NCI-H460 (cell line): ENCODE measurements at regions not wholly inside any gene's neighbourhood (a gene's known extent, or its start where the extent isn't known, plus 50 kb on each side); places are given as distances from the start of the nearest gene placed in this dataset.
"Not testable (repeated sequence)": the region's sequence is repeated elsewhere in the genome, so short reads cannot be mapped to it uniquely, and the experiment has no call there.

Source experiments
- DNase-seq: peaks from one replicate; pipeline ENCODE4 v3.0.0-alpha.2; 2016; ENCODE audit warnings: low read depth; ENCODE audit errors: extremely low read depth

GRCh38 chr1:60952612-60953111, 129.7 kb upstream of the NFIA start:
- no peak for DNase-seq

- DNase-seq: no peak
These were observed 131.9 kb upstream of the NFIA start for GRCh38 chr1:60950224-60951063.

GRCh38 chr1:60949826-60950197, 132.5 kb upstream of the NFIA start:
- no peak for DNase-seq

- no peak for DNase-seq
These were observed 133.1 kb upstream of the NFIA start for GRCh38 chr1:60949154-60949825.

GRCh38 chr1:60948486-60948885, 133.9 kb upstream of the NFIA start:
- DNase-seq: no peak

GRCh38 chr1:60947367-60947766, 135.0 kb upstream of the NFIA start:
- no peak for DNase-seq

- DNase-seq: no peak
These were observed 139.3 kb upstream of the NFIA start for GRCh38 chr1:60942896-60943638.

- DNase-seq: no peak
These were observed 140.1 kb upstream of the NFIA start for GRCh38 chr1:60942291-60942690.

GRCh38 chr1:60940685-60941084, 141.7 kb upstream of the NFIA start:
- not testable (repeated sequence) for DNase-seq

GRCh38 chr1:60937720-60938119, 144.6 kb upstream of the NFIA start:
- DNase-seq: no peak

GRCh38 chr1:60936591-60937342, 145.6 kb upstream of the NFIA start:
- no peak for DNase-seq

GRCh38 chr1:60936163-60936562, 146.2 kb upstream of the NFIA start:
- DNase-seq: no peak

- no peak for DNase-seq
These were observed 146.7 kb upstream of the NFIA start for GRCh38 chr1:60935599-60936110.

GRCh38 chr1:60930130-60930529, 152.2 kb upstream of the NFIA start:
- no peak for DNase-seq

GRCh38 chr1:60924964-60925798, 157.2 kb upstream of the NFIA start:
- DNase-seq: no peak

- no peak for DNase-seq
These were observed 158.2 kb upstream of the NFIA start for GRCh38 chr1:60924165-60924564.

- no peak for DNase-seq
These were observed 158.8 kb upstream of the NFIA start for GRCh38 chr1:60923389-60924087.

- DNase-seq: no peak
These were observed 160.1 kb upstream of the NFIA start for GRCh38 chr1:60922304-60922703.

- no peak for DNase-seq
These were observed 161.2 kb upstream of the NFIA start for GRCh38 chr1:60921175-60921574.
